HG02759 (cell line): ENCODE measurements at regions not wholly inside any gene's neighbourhood (a gene's known extent, or its start where the extent isn't known, plus 50 kb on each side); places are given as distances from the start of the nearest gene placed in this dataset.

Source experiments
- ATAC-seq: cut with Tn5 transposase; IDR thresholded peaks from one replicate; pipeline ENCODE4 v1.9.1; 2021; ENCODE audit warnings: mild to moderate bottlenecking, moderate library complexity; ENCODE audit not compliant: unreplicated experiment

DNA sequence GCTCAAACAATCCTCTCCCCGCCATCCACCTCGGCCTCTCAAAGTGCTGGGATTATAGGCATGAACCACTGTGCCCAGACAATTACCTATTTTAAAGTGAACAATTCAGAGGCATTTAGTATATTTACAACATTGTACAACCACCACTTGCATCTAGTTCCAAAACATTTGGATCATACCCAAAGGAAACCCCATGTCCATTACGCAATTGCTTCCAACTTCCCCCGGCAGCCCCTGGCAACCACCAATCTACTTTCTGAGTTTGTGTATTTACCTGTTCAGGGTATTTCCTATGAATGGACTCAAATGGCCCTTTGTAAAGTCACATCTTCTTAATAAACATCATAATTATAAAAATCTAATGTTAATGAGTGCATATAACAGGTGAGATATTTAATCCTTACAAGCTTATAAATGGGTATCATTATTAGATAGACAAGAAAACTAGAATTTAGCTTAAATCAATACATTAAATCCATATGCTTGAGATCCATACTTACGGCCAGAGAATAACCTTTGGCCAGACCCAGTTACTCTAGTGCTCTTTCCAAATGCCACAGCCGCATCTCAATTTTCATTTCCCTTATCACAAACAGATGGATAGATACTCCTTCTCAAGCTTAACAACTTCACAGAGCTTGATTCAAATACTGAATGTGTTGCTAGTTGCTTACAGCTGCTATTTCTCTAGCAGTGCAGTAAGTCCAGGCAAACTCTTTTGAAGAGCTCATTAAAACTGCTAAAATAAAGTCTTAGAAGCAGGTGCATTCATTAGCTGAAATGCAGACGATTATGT, 133.4 kb upstream of the MKLN1 start:
- no peak for ATAC-seq

DNA sequence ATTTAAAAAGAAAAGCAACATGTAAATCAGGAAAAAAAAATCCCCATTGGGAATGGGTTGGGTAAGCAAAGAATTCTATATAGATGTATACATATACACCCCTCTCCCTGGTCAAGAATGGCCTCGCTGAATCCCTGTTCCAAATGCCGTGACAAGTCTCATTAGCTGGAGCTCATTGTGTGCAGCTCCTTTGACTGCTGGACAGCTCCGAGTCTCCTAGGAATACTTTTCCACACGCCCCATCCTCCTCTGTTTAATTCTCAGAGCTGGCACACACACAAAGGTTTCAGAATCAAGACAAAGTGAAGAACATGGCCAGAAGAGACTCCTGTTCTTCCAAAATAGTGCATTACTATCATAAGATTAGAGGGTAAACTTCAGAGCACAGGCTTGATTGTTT, 130.9 kb upstream of the MKLN1 start:
- ATAC-seq, result no peak

DNA sequence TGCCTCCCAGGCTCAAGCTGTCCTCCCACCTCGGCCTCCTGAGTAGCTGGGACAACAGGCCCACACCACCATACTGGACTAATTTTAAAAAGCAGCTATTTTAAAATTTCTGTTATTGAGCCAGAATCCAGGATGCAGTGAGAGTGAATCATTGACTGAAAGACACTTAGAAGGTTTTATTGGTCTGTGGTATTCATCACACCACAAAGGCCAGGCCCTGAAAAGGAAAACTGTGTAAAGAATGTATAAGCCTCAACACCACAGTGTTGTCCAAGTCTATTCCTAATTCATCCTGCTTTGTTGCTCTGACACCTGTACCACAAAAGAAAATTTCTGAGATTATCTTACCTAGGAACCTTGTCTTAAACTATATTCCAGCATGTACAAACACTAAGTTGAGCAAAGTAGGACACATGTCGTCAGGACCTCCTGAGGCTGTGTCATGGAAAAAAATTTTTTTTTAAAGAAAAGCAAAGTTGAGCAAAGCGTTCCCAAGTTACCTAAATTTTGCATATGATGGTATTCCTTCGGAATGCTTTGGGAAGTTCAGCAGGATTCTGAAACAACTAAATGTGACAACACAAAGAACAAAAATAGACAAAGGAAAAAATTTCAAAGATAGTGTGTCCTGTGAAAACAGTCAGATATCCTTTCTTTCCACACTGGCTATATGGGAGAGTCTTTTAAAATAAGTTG, 129.6 kb upstream of the MKLN1 start:
- no peak for ATAC-seq

DNA sequence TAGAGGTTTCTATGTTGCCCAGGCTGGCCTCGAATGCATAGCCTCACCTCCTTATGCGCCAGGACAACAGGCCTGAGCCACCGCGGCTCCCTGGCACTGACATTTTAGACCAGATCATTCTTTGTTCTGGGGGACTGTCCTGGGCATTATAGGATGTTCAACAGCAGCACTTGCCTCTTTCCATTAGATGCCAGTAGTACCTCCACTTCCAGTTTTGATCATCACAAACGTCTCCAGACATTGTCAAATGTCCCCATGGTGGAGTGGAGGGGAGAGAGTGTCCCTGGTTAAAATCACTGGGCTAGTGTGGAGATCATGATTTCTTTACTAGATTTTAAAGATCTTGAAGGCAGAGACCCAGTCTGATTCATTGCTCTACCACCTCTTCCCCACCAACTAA, 125.2 kb upstream of the MKLN1 start:
- ATAC-seq, result no peak

DNA sequence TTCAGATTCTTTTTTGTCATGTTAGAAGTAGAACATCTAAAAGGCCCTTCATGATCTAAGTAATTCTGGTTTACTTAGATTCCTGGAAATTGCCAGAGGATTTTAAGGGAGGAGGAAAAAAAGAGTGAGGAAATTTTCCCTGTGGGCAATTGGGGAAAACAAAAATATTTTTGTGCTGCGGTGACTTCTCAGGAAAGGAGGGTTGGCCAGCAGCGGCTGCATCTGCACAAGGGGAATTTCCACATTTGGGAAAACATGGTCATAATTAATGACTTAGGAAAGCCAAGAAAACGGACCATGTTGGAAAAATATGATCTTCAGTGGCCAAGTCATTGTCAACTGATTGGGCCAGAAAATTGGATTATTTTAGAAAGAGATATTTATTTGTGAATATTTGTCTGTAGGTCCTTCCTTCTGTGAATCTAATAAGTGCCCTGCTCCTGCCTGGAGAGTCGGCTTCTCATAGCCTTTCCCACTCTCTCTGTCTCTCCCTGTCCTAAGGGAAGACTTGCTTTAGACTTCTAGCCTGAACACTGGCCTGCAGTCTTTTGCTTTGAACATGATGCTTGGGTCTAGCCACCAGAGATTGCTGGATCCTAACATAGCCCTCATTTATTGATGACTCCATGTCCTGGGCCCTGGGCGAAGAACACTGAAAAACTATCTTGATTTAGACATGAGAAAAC, 124.2 kb upstream of the MKLN1 start:
- ATAC-seq, result no peak

DNA sequence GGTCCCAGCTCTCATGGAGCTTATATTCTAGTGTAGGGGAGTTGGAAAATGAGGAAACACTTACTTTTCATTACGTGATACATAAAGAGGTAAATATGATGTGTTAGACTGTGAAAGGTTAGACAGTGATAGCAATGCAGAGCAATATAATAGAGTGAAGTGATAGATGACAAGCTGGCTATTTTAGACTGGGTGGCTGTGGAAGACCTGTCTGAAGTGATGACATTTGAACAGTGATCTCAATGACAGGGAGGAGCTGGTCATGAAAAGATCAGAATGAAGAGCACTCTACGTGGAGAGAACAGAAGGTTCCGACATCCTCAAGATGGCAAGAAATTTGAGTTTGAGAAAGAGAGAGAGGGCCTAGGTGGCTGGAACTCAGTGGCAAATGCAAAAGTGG, 118.9 kb upstream of the MKLN1 start:
- ATAC-seq, result no peak

DNA sequence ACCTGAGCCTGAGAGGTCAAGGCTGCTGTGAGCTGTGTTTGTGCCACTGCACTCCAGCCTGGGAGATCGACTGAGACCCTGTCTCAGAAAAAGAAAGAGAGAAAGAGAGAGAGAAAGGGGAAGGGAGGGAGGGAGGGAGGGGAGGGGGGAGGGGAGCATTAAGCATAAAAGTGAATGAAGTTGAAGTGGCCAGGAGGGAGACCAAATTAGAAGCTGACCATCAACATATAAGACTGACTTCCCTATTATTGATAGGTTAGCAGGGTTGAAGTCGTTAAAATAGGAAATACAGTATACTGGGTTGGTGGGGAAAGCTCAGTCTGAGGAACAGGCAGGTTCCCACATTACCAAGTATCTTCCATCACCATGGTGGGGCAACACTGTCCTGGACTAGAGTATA, 117.1 kb upstream of the MKLN1 start:
- no peak for ATAC-seq

DNA sequence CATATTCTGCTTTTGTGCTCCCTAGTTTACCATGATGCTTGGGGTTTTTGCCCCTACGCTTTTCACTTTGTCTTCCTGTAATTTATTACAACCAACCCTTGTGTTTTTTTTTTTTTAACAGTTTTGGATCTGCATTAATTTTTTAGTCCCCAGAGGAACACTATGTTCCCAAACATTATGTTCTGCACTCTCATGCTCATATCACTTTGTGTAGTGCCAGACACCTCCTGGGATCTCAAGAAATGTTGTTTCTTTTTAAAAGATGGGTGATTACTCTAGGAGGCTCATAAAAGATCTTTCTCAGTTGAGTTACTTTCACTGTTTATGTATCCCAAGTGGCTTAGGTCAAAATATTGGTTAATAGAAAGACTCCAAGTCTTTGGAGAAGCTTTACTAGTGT, 116.2 kb upstream of the MKLN1 start:
- ATAC-seq, result no peak

DNA sequence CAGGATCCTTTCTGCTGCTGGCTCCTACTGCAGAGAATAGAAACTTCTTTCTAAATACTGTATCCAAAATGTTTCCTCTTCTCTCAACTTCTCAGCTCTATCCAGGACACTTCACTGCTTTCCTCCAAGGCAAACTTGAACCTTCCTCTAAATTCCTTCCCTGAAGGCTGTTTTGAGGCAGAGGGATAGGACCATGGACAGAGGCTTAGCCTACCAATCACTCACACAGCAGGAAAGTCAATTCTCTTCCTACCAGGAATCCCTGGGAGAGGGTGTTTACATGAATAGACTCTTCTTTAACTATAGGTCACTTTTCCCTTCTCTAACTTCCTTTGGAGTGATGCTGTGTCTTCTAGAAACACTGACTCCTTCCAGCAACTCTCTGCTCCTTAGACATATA, 115.6 kb upstream of the MKLN1 start:
- no peak for ATAC-seq

DNA sequence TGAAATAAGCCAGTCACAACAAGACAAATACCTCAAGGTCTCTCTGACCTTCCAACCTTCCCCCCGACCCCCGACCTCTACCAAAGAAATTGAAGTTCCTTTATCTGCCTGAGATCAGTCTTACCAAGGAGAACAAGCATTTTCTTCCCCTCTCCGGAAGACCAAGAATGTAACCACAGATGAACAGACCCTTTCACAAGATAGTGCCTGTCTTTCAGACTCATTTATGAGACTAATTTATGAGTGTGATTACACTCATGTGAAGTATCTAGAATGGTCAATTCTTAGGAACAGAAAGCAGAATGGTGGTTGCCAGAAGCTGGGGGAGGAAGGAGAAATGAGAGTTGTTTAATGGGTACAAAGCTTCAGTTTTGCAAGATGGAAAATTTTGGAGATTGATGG, 108.9 kb upstream of the MKLN1 start:
- ATAC-seq, result no peak

DNA sequence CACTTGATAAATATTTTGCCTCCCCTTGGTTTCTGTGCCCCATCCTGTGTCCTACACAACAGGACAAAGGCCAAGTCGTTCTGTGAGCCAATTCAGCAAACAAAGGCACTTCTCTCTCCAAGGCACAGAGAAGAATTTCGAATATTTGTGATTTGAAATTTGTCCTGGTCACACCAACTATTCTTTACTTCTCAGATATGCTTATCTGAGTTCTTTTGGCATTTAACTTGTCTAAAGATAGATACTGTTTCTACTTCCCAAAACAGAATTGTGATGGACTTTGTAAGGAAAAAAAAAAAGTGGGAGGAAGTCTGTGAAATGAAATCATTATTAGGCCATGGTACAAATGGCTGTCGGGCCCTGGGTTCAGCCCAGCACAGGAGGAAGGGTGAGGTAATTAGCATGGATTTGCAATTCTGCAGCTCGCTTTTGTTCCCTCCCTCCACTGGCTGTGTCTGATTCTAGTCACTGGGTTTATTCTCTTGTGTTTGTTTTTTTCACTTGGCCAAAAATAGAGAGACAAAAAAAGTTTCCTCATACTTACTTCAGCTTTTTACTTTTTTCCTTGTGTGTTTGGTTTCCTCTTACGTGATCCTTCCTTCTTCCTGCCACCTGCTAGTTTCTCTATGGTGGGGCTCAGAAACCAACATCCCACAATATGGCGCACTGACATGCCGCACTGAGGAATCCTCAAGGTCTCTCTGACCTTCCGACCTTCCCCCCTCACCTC, 108.2 kb upstream of the MKLN1 start:
- peak; percentile 56 for ATAC-seq

DNA sequence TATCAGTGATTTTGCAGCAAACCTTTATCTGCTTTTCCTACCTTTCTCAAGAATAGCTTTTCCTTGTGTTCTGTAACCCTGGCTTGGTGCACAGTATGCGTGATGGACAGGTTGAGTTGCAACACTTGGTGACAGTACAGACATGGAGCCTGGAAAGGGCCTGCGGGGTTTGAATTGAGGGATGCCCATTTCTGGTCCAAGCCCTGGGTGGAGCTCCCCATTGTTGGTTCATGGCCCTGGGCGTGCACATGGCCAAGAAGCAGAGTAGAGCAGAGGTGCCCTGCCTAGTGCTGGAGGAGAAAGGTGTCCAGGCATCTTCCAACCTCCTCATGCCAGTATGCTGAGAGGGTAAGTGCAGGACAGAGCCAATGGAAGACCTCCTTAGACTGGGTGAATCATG, 106.6 kb upstream of the MKLN1 start:
- ATAC-seq, result no peak

DNA sequence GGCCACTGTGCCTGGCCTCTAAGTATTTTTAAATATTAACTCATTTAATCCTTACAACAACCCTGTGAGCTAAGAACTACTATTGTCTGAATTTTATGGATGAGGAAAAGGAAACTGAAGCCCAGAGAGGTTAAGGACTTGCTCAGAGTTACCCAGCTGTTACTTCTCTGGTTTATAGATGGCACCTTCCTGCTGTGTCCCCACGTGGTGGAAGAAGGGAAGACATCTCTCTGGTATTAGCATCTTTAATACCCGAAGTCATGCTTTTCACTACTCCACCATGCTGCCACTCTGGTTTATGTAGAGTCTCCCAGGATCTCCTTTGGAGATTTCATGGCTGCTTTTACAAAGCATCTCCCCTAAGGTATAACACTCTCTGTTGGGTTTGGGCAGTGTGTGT, 105.5 kb upstream of the MKLN1 start:
- no peak for ATAC-seq

DNA sequence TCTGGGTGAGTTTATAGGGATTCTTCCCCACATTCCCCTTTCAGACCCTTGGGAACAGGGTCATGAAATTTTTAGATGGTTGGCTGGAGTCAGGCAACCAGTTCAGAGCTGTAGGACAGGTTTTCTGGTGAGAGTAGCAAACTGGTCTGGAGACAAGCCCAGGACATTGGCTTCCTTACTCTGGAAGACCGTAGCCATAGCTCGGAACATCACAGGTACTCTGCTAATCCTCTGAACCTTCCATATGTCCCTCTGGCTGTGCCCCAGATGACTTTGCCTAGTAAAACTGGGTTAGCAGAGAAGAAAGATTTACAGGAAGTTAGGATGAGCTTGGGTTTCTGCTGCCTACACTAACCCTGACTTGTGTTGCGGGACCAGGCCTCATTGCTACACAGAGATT, 104.5 kb upstream of the MKLN1 start:
- ATAC-seq, result no peak

DNA sequence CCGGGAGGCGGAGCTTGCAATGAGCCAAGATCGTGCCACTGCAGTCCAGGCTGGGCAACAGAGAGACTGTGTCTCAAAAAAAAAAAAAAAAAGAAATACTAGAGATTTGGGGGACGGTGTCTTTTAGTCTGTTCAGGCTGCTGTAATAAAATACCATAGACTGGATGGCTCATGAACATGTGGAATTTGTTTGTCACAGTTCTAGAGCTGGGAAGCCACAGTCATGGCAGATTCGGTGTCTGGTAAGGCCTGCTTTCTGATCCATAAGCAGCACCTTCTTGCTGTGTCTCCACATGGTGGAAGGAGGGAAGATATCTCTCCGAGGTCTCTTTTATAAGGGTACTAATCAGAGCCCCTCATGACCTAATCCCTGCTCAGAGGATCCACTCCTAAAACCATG, 102.7 kb upstream of the MKLN1 start:
- no peak for ATAC-seq

DNA sequence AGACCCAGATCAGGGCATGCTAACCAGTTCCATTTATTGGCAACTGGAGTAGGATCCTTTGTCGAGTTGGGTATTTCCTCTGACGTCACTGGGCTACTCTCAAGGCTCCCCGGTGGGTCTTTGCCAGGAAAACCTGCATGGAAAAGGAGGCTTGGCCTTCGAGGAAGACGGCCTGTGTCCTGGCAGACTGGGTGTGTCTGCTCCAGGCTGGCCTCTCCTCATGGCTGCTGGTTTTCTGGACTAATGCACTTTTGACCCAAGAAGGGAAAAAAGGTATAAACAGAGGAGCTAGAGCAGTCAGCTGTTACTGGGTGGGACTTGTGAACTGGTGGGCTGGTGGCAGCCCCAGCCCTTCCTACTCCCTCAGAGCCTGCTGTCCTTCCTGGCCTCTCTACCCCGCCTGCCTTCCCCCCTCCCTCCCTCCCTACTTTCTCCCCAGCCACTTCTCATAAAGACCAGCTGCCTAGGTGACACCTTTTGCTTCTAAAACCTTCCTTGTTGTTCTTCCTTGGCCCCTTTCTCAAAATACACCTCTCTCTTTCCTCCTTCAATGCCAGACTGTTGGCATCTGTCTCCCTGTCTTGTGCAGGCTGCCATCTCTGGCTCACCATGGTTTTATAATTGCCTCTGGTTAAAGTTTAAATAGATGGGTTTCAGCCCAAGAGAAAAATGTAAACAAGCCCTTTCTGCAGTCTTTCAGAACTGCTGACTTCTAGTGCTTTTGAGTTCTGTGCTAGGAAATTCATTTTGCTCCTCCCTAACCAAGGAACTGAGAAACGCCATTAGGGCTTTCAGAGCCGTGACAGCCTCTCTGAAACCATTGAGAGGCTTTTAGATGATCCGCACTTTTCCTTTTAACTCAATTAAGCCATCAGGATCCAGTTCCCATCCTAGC, 101.8 kb upstream of the MKLN1 start:
- ATAC-seq, result peak; percentile 49

DNA sequence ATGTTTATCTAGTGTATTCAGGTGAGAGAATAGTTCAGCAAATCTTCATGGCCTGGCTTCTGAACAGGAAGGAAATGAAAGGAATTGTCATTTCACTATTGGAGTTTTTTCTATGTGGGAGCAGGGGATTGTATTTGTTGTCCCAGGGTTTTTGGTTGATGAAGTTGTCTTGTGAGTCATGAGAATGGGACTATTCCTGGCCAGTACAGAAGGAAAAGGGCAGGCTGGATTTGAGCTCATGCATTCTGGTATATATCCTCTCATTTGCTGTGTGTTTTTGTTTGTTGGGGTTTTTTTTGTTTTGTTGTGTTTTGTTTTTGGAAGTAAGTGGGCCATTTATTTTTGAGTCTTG, 101.2 kb upstream of the MKLN1 start:
- ATAC-seq, result no peak

DNA sequence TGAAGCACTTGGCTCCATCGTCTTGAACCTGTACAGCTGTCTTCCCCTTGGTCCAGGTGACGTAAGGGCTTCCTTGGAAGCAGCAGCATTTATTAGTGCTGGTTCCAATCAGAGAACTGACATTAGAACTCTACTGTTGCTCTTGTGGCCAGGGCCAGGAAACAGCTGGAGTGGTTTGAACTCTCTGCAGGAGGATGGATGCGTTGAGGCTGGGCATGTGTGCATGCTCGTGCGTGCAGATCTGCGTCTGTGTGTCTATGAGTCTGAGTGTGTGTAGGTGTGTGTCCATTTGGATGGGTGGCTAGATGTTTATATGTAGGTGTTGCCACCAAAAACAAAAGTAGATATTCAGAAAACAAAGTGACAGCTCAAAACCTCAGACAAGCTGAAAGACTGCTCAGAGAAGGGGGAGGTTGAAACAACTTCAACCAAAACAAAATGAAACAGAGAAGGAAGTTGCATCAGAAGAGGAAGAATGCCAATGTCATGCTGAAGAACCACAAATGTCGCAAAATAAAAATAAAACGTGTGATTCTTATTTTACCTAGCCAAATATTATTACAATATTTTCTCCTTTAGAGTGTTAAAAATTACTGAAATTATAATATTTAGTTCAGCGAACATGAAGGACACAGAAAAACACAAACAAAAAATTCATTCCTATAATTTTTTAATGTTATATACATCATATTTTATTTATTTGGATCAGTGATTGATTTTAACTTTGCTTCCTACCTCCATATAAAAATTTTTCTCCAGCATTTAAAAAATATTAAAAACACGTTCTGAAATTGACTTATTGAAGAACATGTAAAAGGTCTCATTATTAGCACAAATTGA, 96.1 kb upstream of the MKLN1 start:
- peak; percentile 80 for ATAC-seq

DNA sequence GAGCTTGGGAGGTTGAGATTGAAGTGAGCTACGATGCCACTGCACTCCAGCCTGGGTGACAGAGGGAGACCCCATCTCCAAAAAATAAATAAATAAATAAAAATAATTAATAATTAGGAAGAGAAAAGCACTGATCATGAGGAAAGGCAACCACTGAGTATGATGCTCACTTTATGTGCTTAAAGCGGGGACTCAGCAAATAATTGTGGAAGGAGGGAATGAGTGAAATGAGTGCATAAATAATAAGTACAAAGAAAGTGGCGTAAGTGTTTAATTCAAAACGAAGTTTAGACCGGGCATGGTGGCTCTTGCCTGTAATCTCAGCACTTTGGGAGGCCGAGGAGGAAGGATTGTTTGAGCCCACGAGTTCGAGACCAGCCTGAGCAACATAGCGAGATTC, 94.9 kb upstream of the MKLN1 start:
- no peak for ATAC-seq

DNA sequence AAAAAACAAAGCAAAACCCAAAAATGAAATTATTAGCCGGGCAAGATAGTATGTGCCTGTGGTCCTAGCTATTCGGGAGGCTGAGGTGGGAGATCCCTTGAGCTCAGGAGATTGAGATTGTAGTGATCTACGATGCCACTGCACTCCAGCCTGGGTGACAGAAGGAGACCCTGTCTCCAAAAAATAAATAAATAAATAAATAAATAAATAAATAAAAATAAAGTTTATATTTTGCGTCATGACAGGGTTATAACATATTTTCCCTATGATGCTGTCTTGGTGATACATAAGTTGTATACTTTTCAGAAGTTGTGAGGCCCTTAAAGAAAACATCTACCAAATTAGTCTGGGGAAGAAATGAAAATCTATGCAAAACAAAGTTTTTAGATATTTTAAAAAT, 94.5 kb upstream of the MKLN1 start:
- ATAC-seq, result no peak
